ENCODE measurements at regions not wholly inside any gene's neighbourhood (a gene's known extent, or its start where the extent isn't known, plus 50 kb on each side); places are given as distances from the start of the nearest gene placed in this dataset.

- Histone ChIP-seq H3K4me1 (no peaks in the 10 kb centered on the region), H3K36me3 (no peaks in the 10 kb centered on the region), H3K27me3 (no peaks in the 10 kb centered on the region), H3K4me3 (no peak overlapping the region), H3K27ac (no peak overlapping the region), H3K9me3 (no peaks in the 10 kb centered on the region)
- intact Hi-C loops (cut with DNase I; ENCODE audit: low total_unique reads): no loop called here
- in situ Hi-C loops (cut with MboI; ENCODE audit: low sequenced_read_pairs in 4 of 4): no loop called here
- TF ChIP-seq, protein P1, sequence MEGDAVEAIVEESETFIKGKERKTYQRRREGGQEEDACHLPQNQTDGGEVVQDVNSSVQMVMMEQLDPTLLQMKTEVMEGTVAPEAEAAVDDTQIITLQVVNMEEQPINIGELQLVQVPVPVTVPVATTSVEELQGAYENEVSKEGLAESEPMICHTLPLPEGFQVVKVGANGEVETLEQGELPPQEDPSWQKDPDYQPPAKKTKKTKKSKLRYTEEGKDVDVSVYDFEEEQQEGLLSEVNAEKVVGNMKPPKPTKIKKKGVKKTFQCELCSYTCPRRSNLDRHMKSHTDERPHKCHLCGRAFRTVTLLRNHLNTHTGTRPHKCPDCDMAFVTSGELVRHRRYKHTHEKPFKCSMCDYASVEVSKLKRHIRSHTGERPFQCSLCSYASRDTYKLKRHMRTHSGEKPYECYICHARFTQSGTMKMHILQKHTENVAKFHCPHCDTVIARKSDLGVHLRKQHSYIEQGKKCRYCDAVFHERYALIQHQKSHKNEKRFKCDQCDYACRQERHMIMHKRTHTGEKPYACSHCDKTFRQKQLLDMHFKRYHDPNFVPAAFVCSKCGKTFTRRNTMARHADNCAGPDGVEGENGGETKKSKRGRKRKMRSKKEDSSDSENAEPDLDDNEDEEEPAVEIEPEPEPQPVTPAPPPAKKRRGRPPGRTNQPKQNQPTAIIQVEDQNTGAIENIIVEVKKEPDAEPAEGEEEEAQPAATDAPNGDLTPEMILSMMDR (IDR thresholded peaks at IDR 0.05 in 4 of 5, conservative IDR thresholded peaks at IDR 0.05 in 1 of 5): peak in 2 of 5 experiments; percentile 17 to 23
- no peak for TF ChIP-seq POLR2A (IDR thresholded peaks at IDR 0.05)
- DNase-seq: no peak
- no peak for ATAC-seq
These were observed 432.2 kb downstream of the RAB38 start for GRCh38 chr11:87743007-87743406.

DNA sequence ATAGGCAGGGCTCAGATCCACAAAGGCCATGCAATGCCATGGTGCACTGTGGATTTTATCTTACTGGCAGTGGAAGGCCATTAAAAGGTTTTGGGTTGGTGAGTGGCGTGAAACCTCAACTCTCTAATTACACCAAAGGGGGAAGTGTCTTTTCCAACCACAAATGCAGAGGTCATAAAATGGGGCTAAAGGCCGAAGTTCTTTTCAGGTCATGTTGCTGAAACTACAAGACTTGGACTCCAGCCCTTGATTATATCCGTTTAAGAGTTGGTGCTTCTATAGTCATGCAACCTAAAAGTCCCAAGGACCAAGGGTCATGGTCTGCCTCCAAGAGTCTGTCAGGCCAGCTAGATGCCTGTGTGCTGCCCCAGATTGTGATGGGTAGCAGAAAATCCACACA, 434.3 kb downstream of the RAB38 start:
- Histone ChIP-seq H3K27ac (no peak overlapping the region), H3K27me3 (no peaks in the 10 kb centered on the region), H3K4me3 (no peak overlapping the region), H3K9me3 (no peaks in the 10 kb centered on the region), H3K4me1 (no peaks in the 10 kb centered on the region), H3K36me3 (no peaks in the 10 kb centered on the region)
- in situ Hi-C loops (cut with MboI; ENCODE audit: low sequenced_read_pairs in 4 of 4): no loop called here
- ATAC-seq (no peak), DNase-seq (no peak)
- TF ChIP-seq, protein P1 (IDR thresholded peaks at IDR 0.05 in 4 of 5, conservative IDR thresholded peaks at IDR 0.05 in 1 of 5): no peak
- no peak for TF ChIP-seq POLR2A (IDR thresholded peaks at IDR 0.05)
- intact Hi-C loops (cut with DNase I; ENCODE audit: low total_unique reads): no loop called here

GRCh38 chr11:87740451-87740850, 434.8 kb downstream of the RAB38 start:
- in situ Hi-C loops (cut with MboI; ENCODE audit: low sequenced_read_pairs in 4 of 4) (no loop called here), intact Hi-C loops (cut with DNase I; ENCODE audit: low total_unique reads) (no loop called here)
- no peak for ATAC-seq
- no peak for DNase-seq
- no peaks in the 10 kb centered on the region for H3K36me3 ChIP-seq
- H3K27ac ChIP-seq: no peak overlapping the region
- no peak for TF ChIP-seq POLR2A (IDR thresholded peaks at IDR 0.05)
- TF ChIP-seq, protein P1 (IDR thresholded peaks at IDR 0.05 in 4 of 5, conservative IDR thresholded peaks at IDR 0.05 in 1 of 5): no peak
- H3K27me3 ChIP-seq: no peaks in the 10 kb centered on the region
- H3K9me3 ChIP-seq: no peaks in the 10 kb centered on the region
- H3K4me1 ChIP-seq: no peaks in the 10 kb centered on the region
- H3K4me3 ChIP-seq: no peak overlapping the region

DNA sequence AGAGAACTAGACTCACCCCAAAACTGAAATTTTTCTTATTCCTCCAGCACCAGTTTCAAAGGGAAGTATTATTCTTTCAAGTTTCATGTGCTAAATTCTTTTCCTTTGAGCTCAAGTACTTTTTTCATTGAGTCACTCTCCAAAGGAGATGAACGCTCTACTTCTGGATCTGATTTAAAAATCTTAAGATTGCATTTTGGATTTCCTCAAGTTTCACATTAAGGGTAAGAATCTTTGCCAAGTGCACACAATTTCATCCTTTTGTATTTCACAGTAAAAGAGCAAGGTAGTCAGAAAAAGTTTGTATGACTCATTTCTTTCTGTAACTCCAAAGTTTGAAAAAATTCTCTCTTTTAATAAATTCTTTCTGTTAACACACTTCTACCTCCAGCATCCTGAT, 435.5 kb downstream of the RAB38 start:
- intact Hi-C loops (cut with DNase I; ENCODE audit: low total_unique reads) (no loop called here), in situ Hi-C loops (cut with MboI; ENCODE audit: low sequenced_read_pairs in 4 of 4) (no loop called here)
- H3K27ac ChIP-seq: no peak overlapping the region
- no peaks in the 10 kb centered on the region for H3K4me1 ChIP-seq
- H3K9me3 ChIP-seq: no peaks in the 10 kb centered on the region
- H3K4me3 ChIP-seq: no peak overlapping the region
- TF ChIP-seq POLR2A (IDR thresholded peaks at IDR 0.05): no peak
- TF ChIP-seq, protein P1 (IDR thresholded peaks at IDR 0.05 in 4 of 5, conservative IDR thresholded peaks at IDR 0.05 in 1 of 5): no peak
- H3K27me3 ChIP-seq: no peaks in the 10 kb centered on the region
- H3K36me3 ChIP-seq: no peaks in the 10 kb centered on the region
- no peak for ATAC-seq
- no peak for DNase-seq

DNA sequence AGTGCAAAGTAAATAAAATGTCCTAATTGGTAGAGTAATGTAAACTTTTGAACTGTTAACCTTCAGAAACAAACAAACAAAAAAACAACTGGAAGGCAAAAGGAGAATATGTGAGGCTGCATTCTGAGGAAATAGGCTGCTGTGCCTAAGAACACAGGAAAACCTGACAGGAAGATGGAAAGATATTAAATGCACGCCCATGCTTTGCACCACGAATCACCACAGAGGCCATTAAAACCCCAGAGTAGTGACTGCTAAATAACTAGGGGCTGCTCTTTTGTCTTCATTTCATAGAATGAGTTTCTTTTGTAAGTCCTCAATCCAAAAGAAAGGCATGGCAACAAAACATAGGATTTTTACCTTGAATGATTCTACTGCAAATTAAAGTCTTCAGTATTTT, 436.0 kb downstream of the RAB38 start:
- intact Hi-C loops (cut with DNase I; ENCODE audit: low total_unique reads): no loop called here
- H3K9me3 ChIP-seq: no peaks in the 10 kb centered on the region
- no peak for ATAC-seq
- H3K4me3 ChIP-seq: no peak overlapping the region
- H3K27ac ChIP-seq: no peak overlapping the region
- H3K36me3 ChIP-seq: no peaks in the 10 kb centered on the region
- in situ Hi-C loops (cut with MboI; ENCODE audit: low sequenced_read_pairs in 4 of 4): no loop called here
- no peaks in the 10 kb centered on the region for H3K4me1 ChIP-seq
- H3K27me3 ChIP-seq: no peaks in the 10 kb centered on the region
- DNase-seq: no peak
- TF ChIP-seq POLR2A (IDR thresholded peaks at IDR 0.05): no peak
- TF ChIP-seq, protein P1 (IDR thresholded peaks at IDR 0.05 in 4 of 5, conservative IDR thresholded peaks at IDR 0.05 in 1 of 5): no peak
